HepG2 (cell line): ENCODE measurements at regions not wholly inside any gene's neighbourhood (a gene's known extent, or its start where the extent isn't known, plus 50 kb on each side); places are given as distances from the start of the nearest gene placed in this dataset.

Experiments used
- ATAC-seq: fragments of 200-7000 bp; cut with Tn5 transposase; 3 replicates; pipeline ENCODE4 v1.9.1; 2020; ENCODE audit warnings: mild to moderate bottlenecking, moderate library complexity
- BruUV-seq: library from RNA; stranded (reverse); fragments of 400-500 nt; replicated peaks from 2 replicates; lab custom pipeline; 2021; lab: Mats Ljungman, UMichigan
- CTCF ChIA-PET: fragments of 300-600 bp; formaldehyde crosslinking; extraction: SDS; loops from one replicate; lab custom pipeline; 2021; ENCODE audit warnings: low total read pairs, inconsistent platforms, low intra/inter-chr PET ratio; lab: Yijun Ruan, JAX
- POLR2A ChIA-PET: fragments of 350-600 bp; sonication (Branson Sonifier 250); formaldehyde crosslinking; loops from one replicate; lab custom pipeline; 2020; ENCODE audit warnings: antibody characterized with exemption, inconsistent platforms; lab: Yijun Ruan, JAX
- DNase-seq: peaks from one replicate; pipeline ENCODE4 v3.0.0-alpha.2; 2015; ENCODE audit warnings: low spot score
- FAIRE-seq: peaks from 3 replicates; lab custom pipeline; 2011; peaks lifted over from hg19 to GRCh38; lab: Jason Lieb, UNC
- H2AFZ ChIP-seq: one replicate; pipeline ENCODE4 v1.6.1; 2011; ENCODE audit warnings: low read length, inconsistent platforms
- H3K27ac ChIP-seq: fragments of 300-600 bp; 3 replicates; pipeline ENCODE4 v1.8.0; 2011; ENCODE audit warnings: mixed run types, mild to moderate bottlenecking, mixed read lengths, low read length, inconsistent platforms; ENCODE audit not compliant: insufficient read depth; ENCODE audit errors: extremely low read length
- H3K27me3 ChIP-seq, 2 experiments: fragments of 200-600 bp in 1 of 2; 2 replicates in 1 of 2; 3 replicates in 1 of 2; pipeline versions ENCODE4 v1.6.0 to v1.8.0; 2011; ENCODE audit warnings: low read length in 2 of 2, mild to moderate bottlenecking in 2 of 2, moderate library complexity in 2 of 2, inconsistent platforms in 1 of 2; ENCODE audit not compliant: insufficient read depth in 2 of 2, control insufficient read depth in 1 of 2
- H3K36me3 ChIP-seq, 2 experiments: fragments of 200-600 bp in 1 of 2; replicated peaks in 1 of 2; 2 replicates in 1 of 2; 3 replicates in 1 of 2; pipeline versions ENCODE4 v1.5.1 to v1.8.0; 2011; ENCODE audit warnings: low read length in 2 of 2, inconsistent platforms in 1 of 2; ENCODE audit not compliant: insufficient read depth in 2 of 2, control insufficient read depth in 1 of 2
- H3K4me1 ChIP-seq: 2 replicates; pipeline ENCODE4 v1.5.1; 2012; ENCODE audit warnings: low read length, inconsistent platforms; ENCODE audit not compliant: insufficient read depth
- H3K4me2 ChIP-seq: 2 replicates; pipeline ENCODE4 v1.6.0; 2011; ENCODE audit warnings: low read depth, low read length, inconsistent platforms
- H3K4me3 ChIP-seq, 3 experiments: fragments of 200-600 bp in 1 of 3; sonication (generic), shearing (Covaris generic) in 1 of 3; replicated peaks in 1 of 3; 2 replicates each; pipeline ENCODE4 v1.5.1; 2011 to 2016; ENCODE audit warnings: low read length in 3 of 3, inconsistent platforms in 2 of 3, low read depth in 2 of 3, mild to moderate bottlenecking in 2 of 3, control low read depth in 1 of 3, mixed read lengths in 1 of 3; ENCODE audit not compliant: insufficient read depth in 1 of 3
- H3K79me2 ChIP-seq: one replicate; pipeline ENCODE4 v1.6.1; 2011; ENCODE audit warnings: low read length, inconsistent platforms; ENCODE audit not compliant: insufficient read depth
- H3K9ac ChIP-seq: 2 replicates; pipeline ENCODE4 v1.6.0; 2011; ENCODE audit warnings: mild to moderate bottlenecking, low read depth, low read length, inconsistent platforms; ENCODE audit not compliant: insufficient read depth
- H3K9me3 ChIP-seq: 2 replicates; pipeline ENCODE4 v1.5.1; 2012; ENCODE audit warnings: mild to moderate bottlenecking, low read length
- H4K20me1 ChIP-seq: 2 replicates; pipeline ENCODE4 v1.6.0; 2011; ENCODE audit warnings: inconsistent platforms, mild to moderate bottlenecking, low read length, moderate library complexity; ENCODE audit not compliant: insufficient read depth
- CREM ChIP-seq, 2 experiments: sonication (generic) in 1 of 2; formaldehyde crosslinking in 1 of 2; IDR thresholded peaks; 2 replicates each; pipeline versions ENCODE4 v1.4.0 to v1.6.1; 2016 to 2020; ENCODE audit warnings: antibody characterized with exemption in 1 of 2, mild to moderate bottlenecking in 1 of 2, missing genetic modification reagents in 1 of 2
- FOXA1 ChIP-seq, 2 experiments: fragments of 450-650 bp in 1 of 2; sonication (generic) in 1 of 2; formaldehyde crosslinking in 1 of 2; IDR thresholded peaks; 2 replicates each; pipeline versions ENCODE4 v1.4.0 to v1.6.1; 2016 to 2020; ENCODE audit warnings: missing genetic modification reagents in 1 of 2
- FOXP1 ChIP-seq, 2 experiments: fragments of 450-650 bp in 1 of 2; IDR thresholded peaks; 2 replicates each; pipeline ENCODE4 v1.6.1; 2017 to 2018; ENCODE audit warnings: antibody characterized with exemption in 1 of 2
- HBP1 ChIP-seq: IDR thresholded peaks from 2 replicates; pipeline ENCODE4 v1.6.1; 2016; ENCODE audit warnings: low read depth, control low read depth
- HMGA1 ChIP-seq: sonication (generic); formaldehyde crosslinking; conservative IDR thresholded peaks from 2 replicates; pipeline ENCODE4 v1.4.0; 2020; ENCODE audit warnings: missing genetic modification reagents
- JDP2 ChIP-seq: sonication (generic); formaldehyde crosslinking; IDR thresholded peaks from 2 replicates; pipeline ENCODE4 v1.8.1; 2022; ENCODE audit warnings: missing genetic modification reagents, borderline replicate concordance
- KAT8 ChIP-seq: IDR thresholded peaks from 2 replicates; pipeline ENCODE4 v1.6.1; 2016; ENCODE audit warnings: missing genetic modification reagents, missing compliant biosample characterization
- MEF2D ChIP-seq: sonication (generic); formaldehyde crosslinking; IDR thresholded peaks from 2 replicates; pipeline ENCODE4 v1.5.1; 2020; ENCODE audit warnings: mild to moderate bottlenecking, missing genetic modification reagents
- NCOA1 ChIP-seq: sonication (generic); formaldehyde crosslinking; IDR thresholded peaks from 2 replicates; pipeline ENCODE4 v1.9.0; 2021; ENCODE audit warnings: missing genetic modification reagents
- PLRG1 ChIP-seq: fragments of 450-650 bp; conservative IDR thresholded peaks from 2 replicates; pipeline ENCODE4 v1.6.1; 2016
- SNAPC5 ChIP-seq: sonication (generic); formaldehyde crosslinking; IDR thresholded peaks from 2 replicates; pipeline ENCODE4 v1.8.1; 2023; ENCODE audit warnings: mild to moderate bottlenecking, missing genetic modification reagents, borderline replicate concordance
- TBL1XR1 ChIP-seq: fragments of 150-350 bp; IDR thresholded peaks from 2 replicates; pipeline ENCODE4 v1.6.1; 2014; ENCODE audit warnings: borderline replicate concordance, low read length; ENCODE audit not compliant: partially characterized antibody
- TFE3 ChIP-seq: IDR thresholded peaks from 2 replicates; pipeline ENCODE4 v1.6.1; 2016
- ZBTB2 ChIP-seq: sonication (generic); formaldehyde crosslinking; IDR thresholded peaks from 2 replicates; pipeline ENCODE4 v1.8.0; 2022; ENCODE audit warnings: low read depth, missing genetic modification reagents
- ZBTB43 ChIP-seq: sonication (generic); formaldehyde crosslinking; conservative IDR thresholded peaks from 2 replicates; pipeline ENCODE4 v1.4.0; 2020; ENCODE audit warnings: missing genetic modification reagents
- ZFP41 ChIP-seq: sonication (generic); formaldehyde crosslinking; IDR thresholded peaks from 2 replicates; pipeline ENCODE4 v1.4.0; 2020; ENCODE audit warnings: mild to moderate bottlenecking, missing genetic modification reagents, borderline replicate concordance
- ZNF225 ChIP-seq: sonication (generic); formaldehyde crosslinking; IDR thresholded peaks from 2 replicates; pipeline ENCODE4 v1.4.0; 2020; ENCODE audit warnings: mild to moderate bottlenecking, missing genetic modification reagents
- ZNF251 ChIP-seq: sonication (generic); formaldehyde crosslinking; IDR thresholded peaks from 2 replicates; pipeline ENCODE4 v1.9.0; 2021; ENCODE audit warnings: mild to moderate bottlenecking, missing genetic modification reagents
- ZNF562 ChIP-seq: sonication (generic); formaldehyde crosslinking; IDR thresholded peaks from 2 replicates; pipeline ENCODE4 v1.8.0; 2022; ENCODE audit warnings: missing genetic modification reagents, borderline replicate concordance
- ZNF75D ChIP-seq: sonication (generic); formaldehyde crosslinking; IDR thresholded peaks from 2 replicates; pipeline ENCODE4 v1.8.1; 2023; ENCODE audit warnings: missing genetic modification reagents, mild to moderate bottlenecking, borderline replicate concordance
- WGBS: methylation state at CpG from one replicate; pipeline ENCODE4 v1.1.6; 2017; ENCODE audit warnings: low lambda C conversion rate; 5-methylcytosine and 5-hydroxymethylcytosine counted together
- in situ Hi-C: cut with HindIII; loops from 2 replicates; pipeline ENCODE4 v1.10.0; 2017; ENCODE audit warnings: low pct_unique_long_range_greater_than_20kb; ENCODE audit not compliant: extremely low pct_ligation_motif_present
- intact Hi-C: fragments of 100-400 bp; cut with micrococcal nuclease; formaldehyde crosslinking; loops from one replicate; pipeline ENCODE4 v1.10.0; 2022; ENCODE audit not compliant: unreplicated experiment

GRCh38 chr16:62933929-62934328 is 897.7 kb upstream of the CDH8 start (continued):
- TF ChIP-seq TFE3: no peak
- TF ChIP-seq ZNF225 (CRISPR knock-in tag): no peak
- no peak for TF ChIP-seq ZNF75D (CRISPR knock-in tag)
- TF ChIP-seq CREM (IDR thresholded peaks at IDR 0.05): no peak
- TF ChIP-seq CREM (CRISPR knock-in tag; IDR thresholded peaks at IDR 0.05): no peak
- no peak for TF ChIP-seq ZBTB2 (CRISPR knock-in tag)
- no peak for TF ChIP-seq JDP2 (CRISPR knock-in tag)
- TF ChIP-seq ZBTB43: no peak

GRCh38 chr16:62929593-62929992 is 893.4 kb upstream of the CDH8 start:
- FAIRE-seq (no peak), ATAC-seq (no peak), DNase-seq (no peak)
- in situ Hi-C loops (no loop called here), intact Hi-C loops (no loop called here)
- 5% methylated on average over 3 of the region's 3 CpGs for WGBS
- BruUV-seq: no TSS peak
- H3K36me3 ChIP-seq: no peaks in the 10 kb centered on the region
- no peak overlapping the region for H3K4me3 ChIP-seq
- no peak overlapping the region for H3K27ac ChIP-seq
- no peak overlapping the region for H3K4me2 ChIP-seq
- no peaks in the 10 kb centered on the region for H3K4me1 ChIP-seq
- ChIA-PET CTCF (no interaction called here), POLR2A (no interaction called here)
- no peaks in the 10 kb centered on the region for H3K27me3 ChIP-seq
- no peaks in the 10 kb centered on the region for H3K79me2 ChIP-seq
- peaks cover 77% of the 10 kb centered on the region for H3K9me3 ChIP-seq
- no peak overlapping the region for H2AFZ ChIP-seq
- no peaks in the 10 kb centered on the region for H4K20me1 ChIP-seq
- H3K9ac ChIP-seq: no peak overlapping the region
- TF ChIP-seq NCOA1 (CRISPR knock-in tag) (no peak), ZFP41 (CRISPR knock-in tag) (no peak), KAT8 (CRISPR knock-in tag) (no peak), HBP1 (no peak), TBL1XR1 (no peak), MEF2D (CRISPR knock-in tag) (no peak), FOXP1 (IDR thresholded peaks at IDR 0.05) (no peak), FOXP1 (CRISPR knock-in tag; IDR thresholded peaks at IDR 0.05) (no peak), CREM (IDR thresholded peaks at IDR 0.05) (no peak), CREM (CRISPR knock-in tag; IDR thresholded peaks at IDR 0.05) (no peak), ZNF562 (CRISPR knock-in tag) (no peak), SNAPC5 (CRISPR knock-in tag) (no peak), FOXA1 (IDR thresholded peaks at IDR 0.05) (no peak), FOXA1 (CRISPR knock-in tag; IDR thresholded peaks at IDR 0.05) (no peak), PLRG1 (no peak), ZNF251 (no peak), HMGA1 (CRISPR knock-in tag) (no peak)
